ENCODE measurements at regions not wholly inside any gene's neighbourhood (a gene's known extent, or its start where the extent isn't known, plus 50 kb on each side); places are given as distances from the start of the nearest gene placed in this dataset.

DNA sequence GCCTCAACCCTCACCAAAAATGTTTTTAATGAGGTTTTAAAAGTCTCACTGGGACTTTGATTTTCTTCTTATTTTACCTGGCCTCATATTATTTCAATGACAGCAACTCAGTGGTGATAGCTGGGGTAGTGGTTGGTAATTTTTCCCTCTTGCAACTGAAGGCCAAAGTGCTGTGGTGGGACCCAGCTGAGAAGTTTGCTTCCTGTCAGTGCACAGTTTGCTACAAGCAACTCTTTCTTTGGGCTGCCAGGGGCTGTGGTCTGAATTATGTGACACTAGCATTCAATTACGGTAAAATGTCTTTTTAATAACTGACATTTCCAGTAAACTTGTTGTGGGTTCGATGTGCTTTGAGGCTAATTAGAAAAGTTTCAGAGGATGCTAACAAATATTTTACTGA, 65.3 kb downstream of the IFNG start:
- no peaks in the 10 kb centered on the region for H3K9me3 ChIP-seq
- intact Hi-C loops (cut with DNase I), result no loop called here
- no peaks in the 10 kb centered on the region for H3K36me3 ChIP-seq
- no peak overlapping the region for H3K27ac ChIP-seq
- no peak for DNase-seq
- no peak overlapping the region for H3K4me3 ChIP-seq
- no peaks in the 10 kb centered on the region for H3K27me3 ChIP-seq
- TF ChIP-seq CTCF (IDR thresholded peaks at IDR 0.05), result no peak
- no peak for ATAC-seq
- H3K4me1 ChIP-seq, result no peaks in the 10 kb centered on the region

GRCh38 chr12:68092976-68093375, 66.6 kb downstream of the IFNG start:
- H3K27ac ChIP-seq, result no peak overlapping the region
- H3K36me3 ChIP-seq, result no peaks in the 10 kb centered on the region
- no peaks in the 10 kb centered on the region for H3K4me1 ChIP-seq
- DNase-seq (no peak), ATAC-seq (no peak)
- intact Hi-C loops (cut with DNase I), result no loop called here
- H3K4me3 ChIP-seq, result no peak overlapping the region
- H3K9me3 ChIP-seq, result no peaks in the 10 kb centered on the region
- no peak for TF ChIP-seq CTCF (IDR thresholded peaks at IDR 0.05)
- H3K27me3 ChIP-seq, result no peaks in the 10 kb centered on the region

GRCh38 chr12:68089101-68089500, 70.4 kb downstream of the IFNG start:
- H3K9me3 ChIP-seq, result no peaks in the 10 kb centered on the region
- H3K4me1 ChIP-seq, result no peaks in the 10 kb centered on the region
- DNase-seq (no peak), ATAC-seq (no peak)
- H3K4me3 ChIP-seq, result no peak overlapping the region
- no peaks in the 10 kb centered on the region for H3K27me3 ChIP-seq
- H3K27ac ChIP-seq, result no peak overlapping the region
- no peaks in the 10 kb centered on the region for H3K36me3 ChIP-seq
- intact Hi-C loops (cut with DNase I), result no loop called here
- no peak for TF ChIP-seq CTCF (IDR thresholded peaks at IDR 0.05)

DNA sequence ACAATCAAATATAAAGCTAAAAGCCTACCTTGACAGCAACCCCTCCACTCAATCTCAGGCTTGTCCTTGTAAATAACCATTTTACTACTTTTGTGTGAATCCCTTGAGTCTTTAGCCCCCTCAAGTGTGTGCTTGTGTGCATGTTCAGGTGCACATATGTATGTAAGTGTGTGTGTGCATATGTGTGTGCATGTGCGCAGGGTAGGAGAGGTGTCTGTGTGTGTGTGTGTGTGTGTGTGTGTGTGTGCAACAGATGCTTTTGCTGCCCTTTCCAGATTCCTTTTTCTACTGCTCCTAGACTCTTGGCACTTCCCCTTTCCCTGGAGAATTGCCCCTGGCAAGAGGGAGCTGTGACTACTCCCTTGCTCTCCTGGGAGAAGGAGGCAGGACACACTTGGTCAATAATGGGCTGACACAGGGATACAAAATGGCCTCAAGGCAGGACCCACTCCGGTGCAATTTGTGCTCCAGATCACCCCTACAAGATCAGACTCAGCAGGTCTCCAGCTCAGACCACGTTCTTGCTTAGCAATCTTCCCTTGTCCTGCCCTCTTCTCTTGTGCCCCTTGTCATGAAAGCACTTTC, 73.4 kb downstream of the IFNG start:
- intact Hi-C loops (cut with DNase I), result no loop called here

GRCh38 chr12:68081561-68081960, 78.0 kb downstream of the IFNG start:
- ATAC-seq (no peak), DNase-seq (no peak)
- no peak for TF ChIP-seq CTCF (IDR thresholded peaks at IDR 0.05)
- Histone ChIP-seq H3K4me3 (no peak overlapping the region), H3K27ac (no peak overlapping the region), H3K36me3 (no peaks in the 10 kb centered on the region), H3K27me3 (no peaks in the 10 kb centered on the region), H3K9me3 (no peaks in the 10 kb centered on the region), H3K4me1 (no peaks in the 10 kb centered on the region)
- intact Hi-C loops (cut with DNase I), result loop anchor here (2.0 kb wide), 1 partner anchor 53 kb away; no protein-coding TSS in a partner anchor

More for the DNA sequence above, 73.4 kb downstream of the IFNG start:
- Histone ChIP-seq H3K27ac (no peak overlapping the region), H3K36me3 (no peaks in the 10 kb centered on the region), H3K27me3 (no peaks in the 10 kb centered on the region), H3K9me3 (no peaks in the 10 kb centered on the region), H3K4me1 (no peaks in the 10 kb centered on the region), H3K4me3 (no peak overlapping the region)
- DNase-seq (no peak), ATAC-seq (no peak)
- TF ChIP-seq CTCF (IDR thresholded peaks at IDR 0.05), result no peak

DNA sequence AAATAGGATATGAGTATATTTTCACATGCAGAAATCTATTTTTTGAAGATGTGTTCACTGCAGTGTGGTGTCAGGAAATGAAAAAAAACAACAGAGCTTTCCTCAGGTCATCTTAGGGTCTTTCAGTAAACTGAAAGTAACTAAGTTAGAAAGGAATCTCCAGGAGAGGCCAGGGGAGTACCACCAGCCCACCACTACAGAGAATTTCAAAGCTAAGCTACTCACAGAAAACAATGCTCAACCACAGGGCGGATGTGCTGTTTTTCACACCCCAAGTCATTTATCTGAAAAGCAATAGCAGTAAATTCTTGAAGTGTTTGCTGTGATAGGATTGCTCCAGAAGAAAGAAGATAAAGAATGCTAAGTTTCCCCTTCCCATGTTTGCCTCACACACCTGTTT, 79.0 kb downstream of the IFNG start:
- Histone ChIP-seq H3K27me3 (no peaks in the 10 kb centered on the region), H3K27ac (no peak overlapping the region), H3K9me3 (no peaks in the 10 kb centered on the region), H3K36me3 (no peaks in the 10 kb centered on the region), H3K4me1 (no peaks in the 10 kb centered on the region), H3K4me3 (no peak overlapping the region)
- DNase-seq (no peak), ATAC-seq (no peak)
- no peak for TF ChIP-seq CTCF (IDR thresholded peaks at IDR 0.05)
- intact Hi-C loops (cut with DNase I), result loop anchor here (2.0 kb wide), 1 partner anchor 52 kb away; no protein-coding TSS in a partner anchor

Measured in upper lobe of right lung (tissue), 1 donor.